ENCODE measurements at regions not wholly inside any gene's neighbourhood (a gene's known extent, or its start where the extent isn't known, plus 50 kb on each side); places are given as distances from the start of the nearest gene placed in this dataset.
A peak's percentile ranks its signal among the peaks of the same experiment; 100 is the strongest.
"Not testable (repeated sequence)": the region's sequence is repeated elsewhere in the genome, so short reads cannot be mapped to it uniquely, and the experiment has no call there.

DNA sequence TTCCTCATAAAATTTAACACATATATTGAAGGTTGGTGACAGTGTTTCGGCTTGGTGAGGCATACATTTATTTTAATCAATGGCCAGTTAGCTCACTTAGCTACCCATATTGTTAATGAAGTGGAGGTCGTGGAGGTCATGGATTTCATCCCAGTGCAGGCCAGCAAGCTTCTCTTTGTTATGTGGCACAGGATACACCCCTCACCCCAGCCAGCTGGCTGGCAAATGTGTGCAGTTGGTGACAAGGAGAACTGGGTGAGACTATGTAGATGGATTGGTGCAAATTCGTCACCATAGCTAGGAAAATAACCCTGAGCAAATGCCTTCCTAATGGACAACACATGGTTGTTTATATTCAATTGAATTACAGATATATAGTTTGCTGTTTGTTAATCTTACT, 50.5 kb upstream of the FOXP2 start:
- DNase-seq (ENCODE audit: low read depth, low spot score) = peak; percentile 0

DNA sequence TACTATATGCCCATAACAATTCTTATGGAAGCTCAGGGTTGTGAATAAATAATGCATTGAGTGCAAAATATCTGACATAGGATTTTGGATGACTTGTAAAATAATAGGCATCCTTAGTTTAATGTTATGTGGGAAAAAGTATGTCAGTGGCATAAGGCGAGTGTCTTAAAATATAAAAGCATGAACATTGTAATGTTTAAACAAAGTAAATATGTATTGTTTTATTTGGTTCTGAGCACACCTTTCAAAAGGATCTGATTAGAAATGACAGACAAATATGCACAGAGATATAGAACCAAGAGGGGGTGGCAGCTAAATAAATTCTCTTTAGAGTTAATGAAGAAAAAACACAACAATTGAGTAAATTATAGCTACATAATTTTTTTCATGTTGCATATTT, 51.3 kb upstream of the FOXP2 start:
- DNase-seq (ENCODE audit: low read depth, low spot score) = no peak

DNA sequence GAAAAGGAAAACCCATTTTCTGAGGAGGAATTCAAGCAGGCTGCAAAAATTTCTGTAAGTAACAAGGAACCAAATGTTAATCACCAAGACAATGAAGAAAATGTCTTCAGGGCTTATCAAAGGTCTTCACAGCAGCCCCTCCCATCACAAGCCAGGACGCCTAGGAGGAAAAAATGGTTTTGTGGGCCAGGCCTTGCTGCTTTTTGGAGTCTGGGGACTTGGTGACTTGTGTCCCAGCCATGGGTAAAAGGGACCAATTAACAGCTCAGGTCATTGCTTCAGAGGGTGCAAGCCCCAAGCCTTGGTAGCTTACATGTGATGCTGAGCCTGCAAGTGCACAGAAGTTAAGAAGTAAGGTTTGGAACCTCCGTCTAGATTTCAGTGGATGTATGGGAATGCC, 55.7 kb upstream of the FOXP2 start:
- no peak for DNase-seq (ENCODE audit: low read depth, low spot score)

DNA sequence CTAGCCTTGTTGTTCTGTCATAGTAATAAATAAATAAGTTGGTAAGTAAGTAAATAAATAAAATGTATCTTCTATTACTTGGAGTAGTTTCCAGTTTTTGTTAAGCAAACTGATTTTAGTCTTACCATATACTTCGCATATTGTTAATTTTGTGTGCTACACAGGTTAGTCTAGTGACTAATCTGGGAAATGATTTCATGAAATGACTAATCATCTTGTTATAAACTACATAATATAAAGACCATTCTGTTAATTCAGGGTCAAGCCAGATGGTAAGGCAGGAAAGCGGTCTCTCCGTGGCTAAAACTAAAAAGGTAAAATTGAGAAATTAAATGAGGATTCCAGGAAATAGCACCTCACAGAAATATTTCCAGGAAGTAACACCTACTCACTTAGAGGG, 58.5 kb upstream of the FOXP2 start:
- DNase-seq (ENCODE audit: low read depth, low spot score) = no peak

DNA sequence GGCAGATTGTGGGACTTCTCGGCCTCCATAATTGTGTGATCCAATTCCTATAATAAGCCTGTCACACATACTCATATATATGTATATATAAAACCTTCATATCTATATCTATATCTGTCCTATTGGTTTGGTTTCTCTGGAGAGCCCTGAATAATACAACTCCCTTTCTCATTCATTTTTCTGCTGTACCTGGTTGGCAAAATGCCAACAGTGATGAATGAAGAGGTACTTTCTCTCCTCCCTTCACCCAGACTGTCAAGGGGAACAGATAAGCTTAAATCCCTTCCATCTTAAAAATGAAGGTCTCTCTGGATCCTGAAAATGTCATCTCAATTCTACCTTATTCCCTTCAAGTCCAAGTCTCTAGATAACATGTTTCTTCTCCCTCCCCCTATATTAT, 60.3 kb upstream of the FOXP2 start:
- DNase-seq (ENCODE audit: low read depth, low spot score) = no peak

DNA sequence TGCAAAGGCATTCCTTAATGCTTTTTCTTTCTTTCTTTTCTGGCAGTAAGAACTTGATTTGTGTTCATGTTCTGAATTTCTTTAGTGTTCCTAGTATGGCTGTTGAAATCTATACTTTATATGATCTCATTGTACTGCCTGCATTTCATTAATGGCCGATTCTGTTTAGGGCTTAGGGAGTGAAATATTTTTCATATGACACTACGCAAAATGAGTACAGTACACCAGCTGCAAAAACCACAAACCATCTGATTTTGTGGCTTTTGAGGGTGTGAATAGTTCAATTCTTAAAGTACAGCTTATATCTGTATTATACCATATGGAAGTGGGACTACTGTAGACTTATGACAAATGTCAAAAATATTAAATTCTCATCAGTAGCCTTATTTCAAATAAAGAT, 69.1 kb upstream of the FOXP2 start:
- no peak for DNase-seq (ENCODE audit: low read depth, low spot score)

DNA sequence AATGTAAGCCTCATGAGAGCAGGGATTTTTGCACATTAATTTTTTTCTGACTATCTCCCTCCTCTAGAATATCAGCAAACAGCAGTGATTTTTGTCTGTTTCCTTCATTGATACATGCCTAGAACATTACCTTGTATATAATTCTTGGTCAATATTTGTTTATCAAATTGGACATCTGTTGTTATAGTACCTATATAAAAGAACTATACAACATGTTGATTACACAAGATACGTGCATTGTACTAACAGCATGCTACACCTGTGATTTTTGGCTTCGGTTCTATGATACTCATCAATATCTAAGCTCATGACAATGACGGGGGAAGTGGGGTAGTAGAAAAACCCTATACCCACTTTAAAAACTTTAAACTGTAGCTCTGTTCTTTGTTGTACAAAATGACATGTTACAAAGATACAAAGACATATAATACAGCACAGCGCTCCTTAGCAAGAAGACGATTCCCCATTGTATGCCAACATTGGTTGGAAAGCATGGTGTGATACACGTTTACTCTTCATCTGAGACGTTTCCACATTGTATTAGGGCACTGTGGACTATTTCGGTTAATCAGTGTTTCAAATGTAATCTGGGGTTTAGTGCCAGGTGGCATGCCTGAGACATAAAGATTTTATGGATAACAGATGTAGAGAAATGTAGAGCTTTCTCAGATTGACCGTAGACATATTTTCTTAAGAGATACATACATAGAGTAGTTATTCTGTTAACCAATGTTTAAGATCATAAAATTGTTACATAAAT, 70.5 kb upstream of the FOXP2 start:
- no peak for DNase-seq (ENCODE audit: low read depth, low spot score)

DNA sequence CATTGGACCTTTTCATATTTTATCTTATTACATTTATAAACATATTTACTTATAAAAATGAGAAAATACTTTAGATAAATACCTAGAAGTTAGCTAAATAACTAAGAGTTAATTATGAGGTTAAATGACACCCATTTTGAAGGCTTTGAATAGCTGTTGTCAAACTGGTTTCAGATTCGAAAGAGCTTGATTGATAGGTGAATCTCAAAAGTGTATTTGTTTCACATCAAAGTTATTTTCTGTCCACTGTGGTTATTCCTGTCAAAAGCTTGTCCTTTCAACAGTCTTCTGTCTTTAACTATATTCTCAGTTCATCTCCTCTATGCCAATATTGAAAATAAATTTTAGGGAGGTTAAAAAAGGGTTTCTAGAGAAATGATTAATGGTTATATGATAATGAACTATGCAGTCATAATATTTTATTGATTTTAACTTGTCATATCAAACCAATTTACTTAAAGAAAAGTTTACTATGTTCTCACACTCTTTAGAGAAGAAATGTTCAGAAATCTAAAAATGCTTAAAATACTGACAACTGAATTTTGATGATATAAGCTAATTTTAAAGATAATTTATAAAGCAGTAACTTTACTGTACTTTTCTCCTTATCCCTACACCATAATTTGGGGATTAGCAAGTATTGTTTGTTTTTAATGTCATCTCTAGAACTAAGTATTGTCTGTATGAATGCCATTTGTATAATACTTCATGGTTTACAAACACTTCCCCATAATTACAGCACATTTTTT, 72.0 kb upstream of the FOXP2 start:
- DNase-seq (ENCODE audit: low read depth, low spot score) = no peak

DNA sequence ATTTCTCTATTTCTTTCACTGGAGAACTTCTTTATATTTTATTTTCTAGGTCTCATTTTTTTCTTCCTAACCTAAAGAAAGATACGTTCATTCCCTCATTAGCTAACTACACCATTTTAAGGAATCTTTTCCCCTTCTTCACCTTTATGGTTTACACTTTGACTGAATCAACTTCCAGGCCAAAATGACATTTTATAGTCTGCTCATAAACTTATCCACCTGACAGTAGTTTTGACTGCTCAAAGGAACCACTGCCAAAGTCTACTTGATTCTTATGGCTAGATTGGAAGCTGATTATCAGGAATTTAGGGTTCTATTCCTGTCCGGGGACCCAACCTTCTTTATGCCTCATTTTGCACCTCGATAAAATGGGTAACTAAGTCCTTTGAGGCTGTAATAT, 73.0 kb upstream of the FOXP2 start:
- no peak for DNase-seq (ENCODE audit: low read depth, low spot score)

DNA sequence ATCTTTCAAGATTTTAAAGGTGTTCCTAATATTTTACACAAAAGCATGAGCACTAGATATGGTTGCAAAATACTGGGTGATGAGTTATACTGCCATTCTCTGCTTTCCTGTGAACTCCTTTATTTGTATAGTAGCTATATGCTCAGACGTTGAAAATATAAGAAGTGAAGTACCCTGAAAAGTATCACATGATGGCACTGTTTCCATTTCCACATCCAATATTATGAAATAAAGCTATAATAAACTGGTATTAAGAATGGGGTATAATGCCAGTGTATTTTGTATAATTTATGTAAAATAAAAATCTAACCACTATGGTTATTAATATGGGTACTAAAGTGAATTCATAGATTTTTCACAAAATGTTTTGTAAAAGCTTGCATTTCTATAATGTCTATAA, 79.6 kb upstream of the FOXP2 start:
- DNase-seq (ENCODE audit: low read depth, low spot score) = no peak

DNA sequence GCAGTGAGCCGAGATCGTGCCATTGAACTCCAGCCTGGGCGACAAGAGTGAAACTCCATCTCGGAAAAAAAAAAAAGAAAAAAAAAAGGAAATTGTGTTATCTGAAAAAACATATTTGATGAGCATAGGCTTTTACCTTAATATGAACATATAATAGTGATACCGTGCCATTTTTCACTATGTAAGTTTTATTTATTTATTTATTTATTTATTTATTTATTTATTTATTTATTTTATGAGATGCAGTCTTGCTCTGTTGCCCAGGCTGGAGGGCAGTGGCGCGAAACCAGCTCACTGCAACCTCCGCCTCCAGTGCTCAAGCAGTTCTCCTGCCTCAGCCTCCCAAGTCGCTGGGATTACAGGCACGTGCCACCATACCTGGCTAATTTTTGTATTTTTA, 85.2 kb upstream of the FOXP2 start:
- not testable (repeated sequence) for DNase-seq (ENCODE audit: low read depth, low spot score)

DNA sequence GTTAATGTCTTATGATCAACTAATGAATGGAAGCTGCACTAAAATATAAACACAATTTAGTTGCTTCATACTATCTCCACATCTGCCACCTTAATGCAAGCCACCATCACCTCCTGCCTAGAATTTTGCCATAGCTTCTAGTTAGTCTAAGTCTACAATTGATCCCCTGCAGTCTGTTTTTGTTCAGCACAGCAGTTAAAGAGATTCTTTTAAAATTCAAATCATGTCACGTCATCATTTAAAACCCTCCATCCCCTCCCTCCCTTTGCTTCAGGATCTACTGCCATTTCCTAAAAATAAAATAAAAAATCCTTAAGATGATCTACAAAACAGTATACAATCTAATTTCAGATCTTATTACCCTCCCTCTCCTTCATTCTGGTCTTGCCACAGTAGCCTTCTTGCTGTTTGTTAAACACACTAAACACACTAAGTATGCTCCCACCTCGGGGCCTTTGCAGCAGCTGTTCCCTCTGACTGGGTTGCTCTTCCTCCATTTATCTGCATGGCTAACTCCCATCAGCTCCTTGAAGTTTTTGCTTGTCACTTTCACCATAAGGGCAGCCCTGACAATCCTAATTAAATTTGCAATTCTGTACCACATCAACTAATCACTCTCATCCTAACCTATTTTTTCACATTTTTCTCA, 97.0 kb upstream of the FOXP2 start:
- no peak for DNase-seq (ENCODE audit: low read depth, low spot score)

DNA sequence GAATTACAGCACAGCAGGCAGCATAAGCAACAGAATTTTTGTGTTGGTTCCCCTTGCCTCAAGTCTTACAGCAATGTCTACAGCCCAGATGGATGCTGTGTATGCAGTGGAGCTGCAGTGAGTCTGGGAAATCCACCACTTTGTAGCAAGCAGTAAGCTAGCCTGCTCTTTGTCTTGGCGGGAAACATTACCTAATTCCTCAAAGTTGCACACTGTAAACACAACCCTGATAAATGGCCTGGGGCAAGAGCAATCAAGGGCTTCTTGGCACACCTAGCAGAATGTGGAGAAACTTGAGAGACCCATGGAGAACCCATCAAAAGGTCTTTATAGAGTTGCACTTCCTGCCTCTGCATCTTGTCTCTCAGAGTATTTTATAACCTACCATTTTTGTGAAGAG, 102.0 kb upstream of the FOXP2 start:
- no peak for DNase-seq (ENCODE audit: low read depth, low spot score)

DNA sequence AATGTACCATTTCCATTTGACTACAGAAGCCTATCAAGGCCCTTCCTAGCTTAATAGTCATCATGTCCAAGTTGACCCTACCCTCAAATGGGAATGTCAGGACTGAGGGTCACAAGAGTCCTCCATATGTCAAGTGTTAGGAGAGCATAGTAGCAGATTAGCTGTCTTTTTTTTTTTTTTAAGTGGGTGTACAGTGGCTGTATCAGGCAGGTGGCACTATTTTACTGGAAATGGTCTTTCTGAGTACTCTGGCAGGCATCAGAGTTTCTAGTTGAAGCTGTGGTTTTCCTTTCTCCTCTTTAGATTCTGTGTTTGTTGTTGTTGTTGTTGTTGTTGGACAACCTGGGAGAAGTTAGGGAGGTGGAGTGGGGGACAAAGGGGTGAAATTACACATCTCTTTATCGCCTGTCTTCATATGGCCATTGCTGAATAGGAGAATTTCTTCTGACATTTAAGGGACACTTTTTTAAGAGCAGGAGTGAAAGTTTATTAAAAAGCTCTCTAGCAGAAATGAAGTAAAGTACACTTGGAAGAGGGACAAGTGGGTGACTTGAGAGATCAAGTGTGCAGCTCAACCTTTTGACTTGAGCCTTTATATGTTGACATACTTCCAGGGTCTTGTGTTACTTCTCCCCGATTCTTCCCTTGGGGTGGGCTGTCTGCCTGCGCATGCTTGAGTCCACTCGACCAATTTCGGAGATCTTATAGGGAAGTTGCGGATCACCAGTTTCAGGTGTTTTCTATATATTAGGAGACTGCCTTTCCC, 104.1 kb upstream of the FOXP2 start:
- no peak for DNase-seq (ENCODE audit: low read depth, low spot score)

DNA sequence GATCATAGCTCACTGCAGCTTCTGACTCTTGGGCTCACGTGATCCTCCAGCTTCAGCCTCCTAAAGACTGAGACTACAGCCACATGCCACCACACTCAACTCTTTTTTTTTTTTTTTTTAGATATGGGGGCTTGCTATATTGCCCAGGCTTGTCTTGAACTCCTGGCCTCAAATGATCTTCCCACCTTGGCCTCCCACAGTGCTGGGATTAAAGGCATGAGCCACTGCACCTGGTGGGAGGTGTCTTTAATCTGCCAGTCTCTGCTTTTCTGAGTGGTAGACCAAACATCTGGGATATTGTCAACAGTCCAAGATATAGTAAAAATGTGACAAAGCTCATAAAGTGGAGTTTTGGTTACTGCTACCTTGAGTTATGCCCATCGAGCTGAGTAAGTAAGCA, 104.9 kb upstream of the FOXP2 start:
- DNase-seq (ENCODE audit: low read depth, low spot score) = no peak

DNA sequence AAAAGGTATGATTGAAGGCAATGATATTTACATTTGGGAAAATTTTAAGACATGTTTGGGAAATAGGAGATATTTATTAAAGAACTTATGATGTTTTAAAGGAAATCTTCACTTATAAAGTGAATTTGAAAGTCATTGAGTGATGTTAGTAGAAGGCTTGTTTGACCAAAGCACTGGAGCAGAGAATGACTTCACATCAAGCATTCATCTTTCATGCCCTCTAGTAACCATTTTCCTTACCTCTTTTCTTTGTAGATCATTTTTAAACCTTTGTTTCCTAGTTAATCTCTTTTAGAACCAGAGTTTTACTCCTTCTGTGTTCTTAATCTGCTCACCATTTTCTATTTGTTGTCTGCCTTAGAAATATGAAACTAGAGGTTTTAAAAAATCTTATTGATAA, 111.3 kb upstream of the FOXP2 start:
- no peak for DNase-seq (ENCODE audit: low read depth, low spot score)

DNA sequence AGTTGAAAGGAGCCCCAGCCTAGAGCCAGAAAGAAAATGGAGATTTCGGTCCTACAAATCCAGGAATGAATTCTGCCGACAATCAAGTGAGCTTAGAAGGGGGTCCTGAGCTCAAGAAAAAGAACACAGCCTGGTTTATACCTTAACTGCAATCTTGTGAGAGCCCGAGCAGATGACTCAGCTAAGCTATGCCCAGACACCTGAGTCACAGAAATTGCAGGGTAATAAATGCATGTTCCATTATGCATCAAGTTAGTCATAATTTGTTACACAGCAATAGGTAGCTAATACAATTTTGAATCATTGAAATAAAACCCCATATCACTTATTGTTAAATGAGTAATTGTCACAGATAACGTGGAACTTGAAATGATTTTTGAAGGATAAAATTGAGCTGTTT, 111.8 kb upstream of the FOXP2 start:
- no peak for DNase-seq (ENCODE audit: low read depth, low spot score)

DNA sequence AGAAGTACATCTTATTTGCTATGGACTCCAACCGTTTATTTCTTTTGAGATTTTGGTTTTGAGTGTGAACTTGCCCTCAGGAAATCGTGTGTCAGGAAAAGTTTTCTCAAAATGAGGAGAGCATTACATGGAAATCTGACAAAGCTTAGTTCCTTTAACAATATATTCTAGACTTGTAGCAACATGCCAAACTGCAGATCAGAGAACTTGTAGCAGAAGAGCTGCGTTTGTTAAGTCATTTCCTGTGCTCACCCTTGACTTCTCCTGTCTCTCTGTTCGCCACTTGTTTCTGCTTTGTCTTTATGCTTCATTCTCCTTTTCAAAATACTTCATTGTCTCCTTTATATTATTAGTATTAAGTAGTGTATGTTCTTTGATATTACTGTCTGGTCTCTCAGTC, 116.6 kb upstream of the FOXP2 start:
- no peak for DNase-seq (ENCODE audit: low read depth, low spot score)

DNA sequence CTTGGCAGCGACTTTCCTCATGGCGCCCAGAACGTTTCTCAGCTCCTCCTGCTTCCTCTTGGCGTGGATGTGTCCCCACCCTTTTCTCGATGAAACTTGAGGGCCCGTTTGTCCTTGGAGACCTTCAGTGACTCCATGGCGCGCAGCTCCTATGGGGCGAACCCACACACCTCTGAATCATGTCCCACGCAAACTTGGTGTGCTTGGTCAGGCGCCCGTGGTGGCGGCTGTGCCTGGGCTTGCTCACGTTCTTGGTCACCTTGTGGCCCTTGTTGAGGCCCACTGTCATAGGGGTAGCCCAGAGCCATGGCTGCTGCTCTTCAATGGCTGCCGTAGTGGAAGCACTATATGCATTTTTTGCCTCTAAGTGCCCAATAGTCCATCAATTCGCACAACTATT, 117.5 kb upstream of the FOXP2 start:
- DNase-seq (ENCODE audit: low read depth, low spot score) = no peak

DNA sequence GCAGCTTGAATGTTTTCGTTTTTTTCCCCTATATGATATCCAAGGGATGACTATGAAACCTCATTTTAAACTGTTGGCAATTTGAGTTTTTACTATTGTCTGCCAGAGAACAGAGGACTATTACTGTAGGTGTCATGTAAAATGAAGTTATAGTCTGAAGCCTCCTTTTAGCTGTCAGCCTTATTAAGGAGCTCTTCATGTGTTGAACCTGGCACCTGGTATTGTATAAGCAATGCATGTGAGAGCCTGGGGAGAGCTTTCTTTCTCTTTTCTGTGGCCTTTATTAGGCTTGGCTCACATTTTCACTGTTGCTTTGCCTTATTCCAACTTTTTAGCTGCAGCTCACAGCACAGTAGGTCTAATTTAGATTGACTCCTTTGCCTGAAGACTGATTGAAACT, 119.1 kb upstream of the FOXP2 start:
- no peak for DNase-seq (ENCODE audit: low read depth, low spot score)

DNA sequence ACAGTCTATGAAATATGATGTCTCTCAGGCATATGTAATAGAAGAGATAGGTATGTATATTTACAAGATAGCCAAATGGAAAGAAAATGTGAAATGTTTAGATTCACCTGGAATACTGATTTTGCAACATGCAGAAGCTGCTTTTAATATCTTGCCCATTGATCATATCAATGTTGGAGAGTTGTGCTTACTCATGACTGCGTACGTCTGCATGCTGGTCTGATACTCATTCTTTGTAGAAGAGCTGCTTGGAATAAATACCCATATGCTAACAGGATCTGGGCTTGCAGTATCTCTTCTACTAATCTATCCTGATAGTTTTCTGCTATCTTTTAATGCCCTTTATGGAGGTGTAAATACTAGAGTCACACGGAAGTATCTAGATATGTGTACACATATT, 120.6 kb upstream of the FOXP2 start:
- no peak for DNase-seq (ENCODE audit: low read depth, low spot score)

DNA sequence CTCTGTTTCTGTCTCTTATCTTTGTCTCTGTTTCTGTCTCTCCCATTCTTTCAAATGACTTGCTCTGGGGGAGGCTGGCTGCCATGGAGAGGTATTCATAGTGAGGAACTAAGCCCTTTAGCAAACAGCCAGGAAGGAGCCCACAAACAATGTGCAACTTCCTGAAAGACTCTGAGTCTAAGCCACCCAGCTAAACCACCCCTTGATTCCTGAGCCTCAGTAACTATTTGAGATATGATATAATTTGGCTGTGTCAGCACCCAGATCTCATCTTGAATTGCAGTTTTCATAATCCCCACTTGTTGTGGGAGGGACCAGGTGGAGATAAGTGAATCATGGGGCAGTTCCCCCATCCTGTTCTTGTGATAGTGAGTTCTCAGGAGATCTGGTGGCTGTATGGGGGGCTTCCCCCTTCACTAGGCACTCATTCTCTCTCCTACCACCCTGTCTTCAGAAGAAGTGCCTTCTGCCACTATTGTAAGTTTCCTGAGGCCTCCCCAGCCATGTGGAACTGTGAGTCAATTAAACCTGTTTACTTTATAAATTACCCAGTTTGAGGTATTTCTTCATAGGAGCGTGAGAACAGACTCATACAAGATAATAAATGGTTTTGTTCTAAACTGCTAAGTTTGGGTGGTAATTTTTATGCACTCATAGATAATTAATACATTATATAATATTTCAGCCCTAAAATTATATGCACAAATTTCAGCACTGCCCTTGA, 121.2 kb upstream of the FOXP2 start:
- no peak for DNase-seq (ENCODE audit: low read depth, low spot score)

Measured in iPS DF 19.7 (cell line).